IPS-18c (cell line): ENCODE measurements at regions not wholly inside any gene's neighbourhood (a gene's known extent, or its start where the extent isn't known, plus 50 kb on each side); places are given as distances from the start of the nearest gene placed in this dataset.

Experiments
- H3K4me3 ChIP-seq: 2 replicates; pipeline ENCODE4 v1.7.0; 2013; ENCODE audit warnings: low read depth, mild to moderate bottlenecking, low read length, moderate library complexity; ENCODE audit not compliant: insufficient read depth
- H3K9me3 ChIP-seq: one replicate; pipeline ENCODE4 v1.6.1; 2013; ENCODE audit warnings: mild to moderate bottlenecking, low read length, moderate library complexity; ENCODE audit not compliant: control insufficient read depth, insufficient read depth

DNA sequence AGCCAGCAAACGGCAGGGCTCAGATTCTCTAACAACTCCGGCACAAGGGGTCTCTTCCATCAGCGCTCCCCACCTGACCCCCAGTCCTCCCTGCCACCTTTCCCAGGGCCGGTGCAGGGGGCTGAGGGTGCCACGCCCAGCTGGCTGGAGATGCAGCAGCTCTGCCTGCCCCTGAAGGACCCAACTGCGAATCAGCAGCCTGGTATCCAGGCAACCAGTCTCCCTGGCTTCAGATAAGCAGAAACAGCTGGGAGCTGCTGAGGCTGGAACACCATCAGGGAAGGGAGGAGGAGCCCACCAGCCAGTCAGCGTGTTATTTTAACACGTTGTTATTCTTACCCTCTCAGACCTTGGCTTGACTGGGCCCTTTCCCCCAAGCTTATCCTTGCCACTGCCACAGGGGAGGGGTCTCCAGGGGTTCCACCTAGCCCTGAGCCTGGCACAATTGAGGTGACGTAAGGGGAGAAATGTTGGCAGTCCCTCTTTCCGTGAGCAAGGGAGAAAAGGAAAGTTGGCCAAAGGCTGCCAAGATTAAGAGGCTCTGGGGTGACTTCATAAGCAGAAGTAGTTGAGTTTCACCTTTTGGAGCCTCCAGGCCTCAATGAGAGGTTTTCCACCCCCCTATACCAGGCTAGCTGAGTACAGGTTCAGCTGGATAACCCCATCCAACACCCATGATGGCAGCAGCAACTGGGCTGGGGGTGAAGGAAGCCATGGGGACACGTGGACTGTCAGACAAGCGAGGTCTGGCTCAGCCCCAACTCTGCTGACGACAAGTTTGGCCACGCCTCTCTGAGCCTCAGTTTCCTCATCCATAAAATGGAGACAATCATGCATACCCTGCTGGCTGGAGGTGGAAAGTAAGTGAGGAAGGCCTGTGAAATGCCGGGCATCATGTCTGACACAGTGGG, 91.1 kb downstream of the IRF2BPL start:
- Histone ChIP-seq H3K9me3 (no peaks in the 10 kb centered on the region), H3K4me3 (no peak overlapping the region)

DNA sequence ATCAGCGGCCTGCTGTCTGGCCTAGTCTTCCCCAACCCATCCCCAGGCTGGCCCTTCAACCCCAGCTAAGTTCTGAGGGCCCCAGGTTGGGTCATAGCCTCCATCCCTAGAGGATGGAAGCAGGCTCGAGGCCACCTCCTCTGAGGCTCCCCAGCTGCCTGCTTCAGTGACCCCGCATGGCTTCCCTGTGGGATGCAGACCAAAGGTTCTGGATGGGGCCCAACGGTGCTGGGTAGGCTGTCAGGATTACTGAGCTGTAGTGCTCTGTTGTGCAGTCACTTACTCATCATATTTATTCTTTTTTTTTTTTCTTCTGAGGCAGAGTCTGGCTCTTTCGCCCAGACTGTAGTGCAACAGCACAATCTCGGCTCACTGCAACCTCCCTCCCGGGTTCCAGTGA, 92.0 kb downstream of the IRF2BPL start:
- Histone ChIP-seq H3K9me3 (no peaks in the 10 kb centered on the region), H3K4me3 (no peak overlapping the region)

DNA sequence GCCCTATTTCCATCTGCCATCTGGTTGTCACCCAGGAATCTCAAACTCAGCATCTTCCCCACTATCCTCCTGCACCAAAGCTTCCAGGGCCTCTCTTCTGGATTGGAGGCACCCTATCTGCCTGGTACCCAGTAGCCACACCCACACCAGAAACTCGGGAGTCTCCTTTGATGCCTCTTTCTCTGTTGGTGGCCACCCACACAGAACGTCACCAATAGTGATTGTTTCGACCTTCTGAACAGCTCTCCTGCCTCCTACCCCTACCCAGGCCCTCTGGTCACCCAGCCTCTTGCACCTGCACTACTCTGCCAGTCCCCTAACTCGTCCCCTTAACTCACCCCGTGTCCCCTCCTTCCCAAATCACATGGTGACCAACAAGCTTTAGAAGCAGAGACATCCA, 95.0 kb downstream of the IRF2BPL start:
- no peak overlapping the region for H3K4me3 ChIP-seq

DNA sequence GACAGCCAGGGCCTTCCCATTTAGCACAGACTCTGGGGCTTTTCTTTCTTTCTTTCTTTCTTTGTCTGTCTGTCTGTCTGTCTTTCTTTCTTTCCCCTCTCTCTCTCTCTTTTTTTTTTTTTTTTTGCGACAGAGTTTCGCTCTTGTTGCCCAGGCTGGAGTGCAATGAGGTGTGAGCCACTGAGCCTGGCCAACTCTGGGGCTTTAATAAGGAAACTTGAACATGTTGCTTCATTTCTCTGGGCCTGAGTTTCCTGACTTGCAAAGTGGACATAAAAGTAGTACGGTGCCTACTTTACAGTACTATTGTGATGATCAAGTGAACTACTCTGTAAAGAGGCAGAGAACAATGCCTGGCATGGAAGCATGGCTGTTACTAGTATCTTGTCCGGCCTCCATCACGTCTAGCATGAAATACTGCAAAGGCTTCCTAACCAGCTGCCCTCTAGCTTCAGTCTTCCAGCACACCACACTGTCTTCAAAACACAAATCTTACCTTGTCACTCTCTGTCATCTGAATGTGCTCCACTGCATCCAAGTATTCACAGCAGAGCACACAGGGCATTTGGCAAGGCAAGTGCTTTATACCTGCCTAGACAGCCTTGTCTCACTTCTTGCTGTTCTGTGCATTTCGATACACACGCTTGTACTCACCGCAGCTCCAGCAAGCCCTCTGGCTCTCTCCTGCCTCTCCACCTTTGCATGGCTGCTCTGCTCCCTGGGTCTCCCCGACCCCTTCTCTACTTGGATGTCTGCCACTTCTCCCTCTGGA, 96.7 kb downstream of the IRF2BPL start:
- no peak overlapping the region for H3K4me3 ChIP-seq
- H3K9me3 ChIP-seq: no peaks in the 10 kb centered on the region

More for the DNA sequence above, 95.0 kb downstream of the IRF2BPL start:
- no peaks in the 10 kb centered on the region for H3K9me3 ChIP-seq

DNA sequence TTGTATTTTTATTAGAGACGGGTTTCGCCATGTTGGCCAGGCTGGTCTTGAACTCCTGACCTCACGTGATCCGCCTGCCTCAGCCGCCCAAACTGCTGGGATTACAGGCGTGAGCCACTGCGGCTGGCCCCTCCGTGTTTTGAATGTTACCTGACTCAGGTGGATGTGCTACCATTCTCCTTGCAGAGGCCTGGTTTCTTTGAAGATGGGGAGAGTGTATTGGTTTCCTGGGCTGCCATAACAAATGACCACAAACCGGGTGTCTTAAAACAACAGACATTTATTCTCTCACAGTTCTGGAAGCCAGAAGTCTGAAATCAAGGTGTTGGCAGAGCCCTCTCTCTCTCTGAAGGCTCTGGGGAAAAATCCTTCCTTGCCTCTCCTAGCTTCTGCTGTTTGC, 98.0 kb downstream of the IRF2BPL start:
- Histone ChIP-seq H3K9me3 (no peaks in the 10 kb centered on the region), H3K4me3 (no peak overlapping the region)

DNA sequence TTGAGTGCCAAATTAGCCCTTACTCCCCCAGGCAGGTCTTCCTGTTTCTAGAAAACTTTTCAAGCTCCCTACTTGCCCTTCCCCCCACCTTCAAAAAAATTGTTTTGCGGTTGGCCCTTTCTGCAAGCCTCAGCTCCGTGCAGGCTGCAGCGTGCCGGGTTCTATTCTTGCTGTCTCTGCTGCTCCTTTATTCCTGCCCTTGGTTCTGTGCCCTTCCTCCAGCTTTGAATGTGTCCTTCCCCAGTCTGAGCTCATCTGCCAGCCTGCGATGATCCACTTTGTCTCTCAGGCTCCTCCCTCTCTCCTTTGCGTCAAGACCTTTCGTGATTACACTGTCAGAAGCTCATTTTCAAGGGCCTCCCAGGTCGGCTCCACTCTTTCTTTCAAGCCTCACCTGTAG, 98.6 kb downstream of the IRF2BPL start:
- Histone ChIP-seq H3K9me3 (no peaks in the 10 kb centered on the region), H3K4me3 (no peak overlapping the region)

DNA sequence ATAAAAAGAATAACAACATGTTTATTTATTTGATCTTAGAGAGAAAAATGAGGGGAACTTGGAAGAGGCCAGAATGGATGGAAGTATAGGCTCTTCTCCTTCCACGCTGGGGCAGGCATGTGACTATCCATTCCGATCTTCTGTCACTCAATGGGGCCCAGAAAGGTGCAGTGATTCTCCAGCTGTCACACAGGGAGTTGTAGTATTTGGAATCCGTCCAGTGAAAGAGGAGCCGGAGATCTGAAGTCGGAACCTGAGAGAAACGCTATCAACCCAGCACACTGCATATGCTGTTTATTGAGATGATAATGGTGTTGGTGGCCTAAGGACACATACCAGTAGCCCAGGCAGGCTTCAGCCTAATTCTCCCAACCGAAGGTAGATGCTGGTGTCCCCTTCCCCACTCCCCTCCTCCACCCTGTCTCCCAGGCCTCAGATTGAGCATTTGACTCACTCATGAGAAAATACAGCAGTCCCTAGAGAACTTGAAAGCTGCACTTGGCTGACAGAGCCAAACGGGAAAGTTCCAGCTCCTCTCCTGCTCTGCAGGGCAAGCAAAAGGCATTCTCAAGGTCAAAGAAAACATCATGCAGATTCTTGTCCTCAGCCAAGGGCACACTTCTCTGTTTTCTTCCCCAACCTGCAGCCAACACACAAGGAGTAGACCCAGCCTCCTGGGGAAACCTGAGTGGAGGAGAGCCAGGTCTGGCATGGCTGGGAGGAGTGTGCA, 100.4 kb downstream of the IRF2BPL start:
- no peak overlapping the region for H3K4me3 ChIP-seq

DNA sequence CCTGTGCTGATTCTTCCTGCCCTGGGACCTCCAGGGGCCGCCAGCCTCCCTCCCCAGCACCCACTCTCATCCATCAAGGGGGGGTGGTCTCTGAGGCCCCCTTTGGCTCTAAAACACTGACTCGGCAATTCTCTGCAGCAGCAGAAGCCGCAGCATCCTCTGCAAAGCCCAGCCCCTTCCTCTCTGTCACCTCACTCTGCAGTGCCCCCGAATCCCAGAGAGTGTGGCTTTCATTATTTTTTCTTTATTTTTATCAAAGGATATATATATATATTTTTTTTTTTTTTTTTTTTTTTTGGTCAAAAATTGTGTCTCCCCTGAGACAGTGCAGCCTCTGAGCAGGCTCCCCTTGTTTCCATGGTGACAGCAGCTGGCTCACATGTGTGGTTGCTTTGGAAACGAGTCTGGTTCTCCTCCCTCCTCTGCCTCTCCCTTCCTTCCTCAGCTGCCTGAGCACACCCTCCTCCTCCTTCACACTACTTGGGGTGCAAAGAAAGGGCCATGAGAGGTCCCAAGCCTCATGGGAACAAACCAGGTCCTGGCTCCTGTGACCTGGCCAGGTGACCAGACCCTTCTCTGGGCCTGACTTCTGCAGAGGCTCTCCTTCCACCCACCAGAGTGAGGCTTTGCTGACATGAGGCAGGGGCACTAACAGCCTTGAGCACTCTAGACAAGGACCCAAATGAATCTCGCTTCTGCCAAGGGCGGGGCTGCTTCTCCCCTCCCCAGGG, 100.5 kb downstream of the LRRC74A start:
- no peak overlapping the region for H3K4me3 ChIP-seq

More for the DNA sequence above, 100.4 kb downstream of the IRF2BPL start:
- H3K9me3 ChIP-seq: no peaks in the 10 kb centered on the region

DNA sequence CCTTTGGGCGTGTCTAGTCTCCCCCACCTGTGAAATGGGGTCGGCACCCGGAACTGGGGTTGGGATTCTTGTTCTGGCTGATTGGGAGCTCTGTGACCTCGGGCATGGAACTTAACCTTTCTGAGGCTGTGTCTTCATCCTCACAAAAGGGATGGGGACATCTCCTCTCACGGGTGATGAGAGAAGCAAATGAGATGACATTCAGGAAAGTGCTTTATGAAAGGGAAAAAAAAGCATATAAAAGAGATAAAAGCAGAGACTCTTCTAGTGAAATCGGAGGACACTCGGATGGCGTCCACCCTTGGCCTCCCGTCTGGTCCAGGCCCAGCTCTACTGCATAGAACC, 98.9 kb downstream of the LRRC74A start:
- Histone ChIP-seq H3K4me3 (peak overlapping the region; percentile 28; the same call in 1 of the 2 replicates), H3K9me3 (no peaks in the 10 kb centered on the region)

More for the DNA sequence above, 100.5 kb downstream of the LRRC74A start:
- H3K9me3 ChIP-seq: no peaks in the 10 kb centered on the region

DNA sequence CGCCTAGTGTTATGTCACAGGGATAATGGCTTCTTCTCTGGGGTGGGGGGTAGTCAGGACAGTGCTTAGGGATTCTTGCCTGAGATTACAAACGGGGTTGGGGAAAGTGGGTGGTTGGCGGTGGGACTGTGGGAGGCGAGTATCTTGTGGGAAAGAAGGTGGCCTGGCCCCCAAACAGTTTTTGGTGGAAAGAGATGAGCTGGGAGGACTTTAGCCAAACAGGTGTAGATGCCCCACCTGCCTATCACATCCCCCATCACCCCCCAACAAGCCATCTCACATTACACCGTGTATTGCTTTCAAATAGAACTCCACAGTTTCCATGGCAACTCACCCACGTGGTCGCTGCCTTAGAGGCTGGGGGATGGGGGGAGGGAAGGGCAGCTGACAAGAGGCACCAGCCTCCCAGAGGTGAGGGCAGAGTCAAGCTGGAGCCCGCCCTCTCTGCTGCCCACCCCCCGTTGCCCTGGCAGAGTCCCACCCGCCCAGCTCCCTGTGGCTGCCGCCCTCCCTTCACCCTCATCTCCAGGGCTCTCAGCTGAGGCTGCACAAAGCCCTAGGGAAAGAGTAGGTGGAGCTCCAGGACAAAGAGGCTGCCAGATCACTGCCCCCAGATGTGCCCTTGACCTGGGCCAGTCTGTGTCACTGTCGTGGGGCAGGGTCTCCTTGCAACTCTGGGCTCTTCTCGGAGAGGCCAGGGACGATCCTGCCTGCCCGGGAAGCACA, 98.3 kb downstream of the LRRC74A start:
- Histone ChIP-seq H3K4me3 (peak overlapping the region; percentile 28), H3K9me3 (no peaks in the 10 kb centered on the region)

DNA sequence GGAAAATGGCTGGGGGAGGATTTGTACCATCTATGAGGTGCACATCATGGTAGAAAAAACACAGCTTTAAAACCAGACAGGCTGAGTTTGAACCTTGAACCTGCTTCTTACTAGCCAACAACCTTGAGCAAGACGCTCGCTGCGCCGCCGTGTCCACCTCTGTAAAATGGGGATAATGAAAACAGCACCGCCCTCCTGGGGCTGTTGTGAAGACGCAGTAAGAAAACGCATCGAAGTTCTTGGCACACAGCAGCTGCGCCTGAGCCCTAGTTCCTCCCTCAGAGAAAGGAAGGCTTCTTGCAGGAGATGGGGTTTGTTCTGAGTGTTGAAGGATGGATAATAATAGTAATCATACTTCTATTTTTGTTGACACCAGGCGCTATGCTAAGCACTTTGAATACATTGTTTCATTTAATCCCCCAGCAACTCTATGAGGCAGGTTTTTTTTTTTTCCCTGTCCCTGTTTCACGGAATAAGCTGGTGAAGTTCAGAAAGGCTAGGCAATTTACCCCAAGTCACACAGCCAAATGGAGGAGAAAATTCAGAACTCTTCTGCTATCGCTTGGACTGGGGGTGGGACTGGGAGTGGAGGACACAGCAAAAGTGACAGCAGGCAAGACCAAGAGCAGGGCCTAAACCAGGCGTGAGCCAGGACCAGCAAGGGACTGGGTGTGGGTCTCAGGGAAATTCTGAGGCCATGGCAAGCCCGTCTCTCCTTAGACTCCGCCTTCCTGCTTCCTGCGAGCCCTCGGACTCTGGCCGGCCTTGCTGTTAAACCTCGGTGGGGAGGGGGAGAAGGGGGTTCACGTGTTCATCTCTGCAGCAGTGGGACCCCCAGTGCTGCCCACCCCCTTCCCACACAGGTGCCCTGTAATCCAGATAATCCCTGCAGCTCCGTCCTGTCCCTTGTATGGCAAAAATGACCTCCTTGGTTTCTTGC, 97.5 kb downstream of the LRRC74A start:
- Histone ChIP-seq H3K4me3 (no peak overlapping the region; the same call in 1 of the 2 replicates), H3K9me3 (no peaks in the 10 kb centered on the region)

DNA sequence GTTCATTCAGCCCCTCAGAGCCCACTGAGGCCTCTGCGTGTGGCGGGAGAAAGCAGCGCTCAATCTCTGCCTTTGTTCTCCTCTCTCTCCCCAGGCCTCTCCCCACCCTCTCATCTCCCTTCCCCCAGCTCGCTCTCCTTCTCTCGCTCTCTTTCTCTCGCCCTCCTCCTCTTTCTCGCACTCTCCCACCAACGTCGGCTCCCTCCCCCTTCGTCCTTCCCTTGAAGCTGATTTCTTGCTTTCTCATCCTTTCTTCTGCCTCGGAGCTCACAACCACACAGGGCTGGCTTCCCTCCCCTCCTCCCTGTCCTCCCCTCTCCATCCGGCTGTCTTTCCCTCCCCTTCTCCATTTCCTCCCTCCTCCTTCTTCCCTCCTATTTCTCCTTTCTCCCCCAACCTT, 96.4 kb downstream of the LRRC74A start:
- H3K4me3 ChIP-seq: no peak overlapping the region

DNA sequence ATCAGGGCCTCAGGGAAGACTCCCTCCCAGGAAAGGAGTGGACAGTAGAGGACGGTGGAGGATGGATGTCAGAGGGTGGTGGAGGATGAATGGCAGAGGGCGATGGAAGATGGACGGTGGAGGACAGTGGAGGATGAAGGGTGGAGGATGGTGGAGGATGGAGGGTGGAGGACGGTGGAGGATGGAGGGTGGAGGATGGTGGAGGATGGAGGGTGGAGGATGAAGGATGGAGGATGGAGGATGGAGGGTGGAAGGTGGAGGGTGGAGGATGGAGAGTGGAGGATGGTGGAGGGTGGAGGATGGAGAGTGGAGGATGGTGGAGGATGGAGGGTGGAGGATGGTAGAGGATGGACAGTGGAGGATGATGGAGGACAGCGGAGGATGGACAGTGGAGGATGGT, 95.9 kb downstream of the LRRC74A start:
- Histone ChIP-seq H3K4me3 (no peak overlapping the region), H3K9me3 (no peaks in the 10 kb centered on the region)

More for the DNA sequence above, 96.4 kb downstream of the LRRC74A start:
- no peaks in the 10 kb centered on the region for H3K9me3 ChIP-seq

DNA sequence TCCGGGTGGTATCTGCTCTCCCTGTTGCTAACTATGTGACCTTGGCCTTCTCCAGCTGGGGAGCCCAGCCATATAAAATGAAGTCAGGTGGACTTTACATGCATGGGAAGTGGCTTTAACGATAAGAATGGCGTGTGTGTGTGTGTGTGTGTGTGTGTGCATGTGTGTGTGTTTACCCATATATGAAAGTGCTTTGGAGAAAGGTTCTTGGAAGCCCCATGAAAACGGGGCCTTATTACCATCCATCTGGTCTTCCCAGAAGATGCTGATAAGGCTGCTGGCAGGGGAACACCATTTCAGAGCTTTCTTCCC, 94.8 kb downstream of the LRRC74A start:
- Histone ChIP-seq H3K9me3 (no peaks in the 10 kb centered on the region), H3K4me3 (no peak overlapping the region)

DNA sequence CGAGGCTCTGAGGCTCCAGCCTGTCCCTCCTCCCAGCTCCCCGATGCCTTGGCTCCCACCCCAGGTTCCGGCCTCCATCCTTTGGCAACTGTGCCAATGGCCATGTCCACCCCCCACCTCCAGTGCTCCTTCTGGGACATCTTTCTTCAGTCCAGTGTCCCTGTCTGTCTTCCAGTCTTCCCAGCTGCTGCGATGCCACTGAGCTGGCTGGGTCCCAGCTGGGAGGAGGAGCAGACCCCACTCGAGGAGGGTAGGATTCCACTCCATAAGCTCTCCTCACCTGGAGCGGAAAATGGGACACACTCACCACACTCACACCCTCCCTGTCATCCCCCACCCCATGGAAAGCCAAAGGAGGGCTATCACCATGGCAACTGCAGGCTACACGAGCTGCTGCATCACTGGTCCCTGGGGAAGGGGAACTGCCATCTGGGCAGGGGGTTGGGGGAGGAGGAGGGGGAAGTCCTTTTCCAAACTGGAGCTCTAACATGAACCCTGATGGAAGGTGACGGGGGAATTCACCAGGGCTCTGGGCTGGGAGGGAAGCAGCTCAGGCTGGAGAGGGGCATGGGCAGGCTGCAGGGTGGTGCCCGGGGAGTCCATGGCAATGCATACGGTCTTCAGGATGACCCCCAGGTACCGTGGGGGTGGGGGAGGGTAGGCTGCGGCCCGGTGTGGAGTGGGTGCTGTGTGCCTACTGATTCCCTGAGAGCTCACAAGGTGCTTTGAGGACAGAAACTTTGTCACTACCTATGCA, 94.3 kb downstream of the LRRC74A start:
- Histone ChIP-seq H3K9me3 (no peaks in the 10 kb centered on the region), H3K4me3 (no peak overlapping the region)
